Liver (tissue), 8 donors: ENCODE measurements at regions not wholly inside any gene's neighbourhood (a gene's known extent, or its start where the extent isn't known, plus 50 kb on each side); places are given as distances from the start of the nearest gene placed in this dataset.

Experiments used
- DNase-seq: peaks from one replicate; pipeline ENCODE4 v3.0.0-alpha.2; 2017; ENCODE audit warnings: low spot score
- H3K27ac ChIP-seq, 2 donors: one replicate each; pipeline ENCODE4 v1.7.0; 2013; ENCODE audit warnings: inconsistent platforms in 2 of 2, low read length in 2 of 2, control low read depth in 1 of 2, low read depth in 1 of 2, mild to moderate bottlenecking in 1 of 2
- H3K27me3 ChIP-seq, 4 donors: one replicate each; pipeline versions ENCODE4 v1.6.1 to v1.7.0; 2013; ENCODE audit warnings: low read length in 3 of 4, inconsistent platforms in 1 of 4, mild to moderate bottlenecking in 1 of 4, moderate library complexity in 1 of 4; ENCODE audit not compliant: control insufficient read depth in 4 of 4, insufficient read depth in 4 of 4
- H3K36me3 ChIP-seq, 4 donors: one replicate each; pipeline versions ENCODE4 v1.6.1 to v1.7.0; 2013; ENCODE audit warnings: low read length in 3 of 4, mild to moderate bottlenecking in 3 of 4, low read depth in 1 of 4, moderate library complexity in 1 of 4; ENCODE audit not compliant: control insufficient read depth in 4 of 4, insufficient read depth in 3 of 4
- H3K4me1 ChIP-seq, 4 donors: one replicate each; pipeline versions ENCODE4 v1.6.1 to v1.7.0; 2013; ENCODE audit warnings: low read length in 3 of 4, mild to moderate bottlenecking in 3 of 4, moderate library complexity in 1 of 4; ENCODE audit not compliant: control insufficient read depth in 4 of 4, insufficient read depth in 4 of 4
- H3K4me3 ChIP-seq, 3 donors: one replicate each; pipeline versions ENCODE4 v1.6.1 to v1.7.0; 2013; ENCODE audit warnings: low read length in 3 of 3, control low read depth in 1 of 3, low read depth in 1 of 3, mild to moderate bottlenecking in 1 of 3
- H3K9ac ChIP-seq, 2 donors: one replicate each; pipeline ENCODE4 v1.7.0; 2013; ENCODE audit warnings: low read length in 2 of 2, mild to moderate bottlenecking in 2 of 2, moderate library complexity in 2 of 2, control low read depth in 1 of 2, low read depth in 1 of 2
- H3K9me3 ChIP-seq, 4 donors: one replicate each; pipeline versions ENCODE4 v1.6.1 to v1.7.0; 2013; ENCODE audit warnings: low read length in 3 of 4; ENCODE audit not compliant: control insufficient read depth in 4 of 4
- CTCF ChIP-seq: fragments of 150-350 bp; IDR thresholded peaks from 2 replicates; pipeline ENCODE4 v1.5.1; 2017; ENCODE audit warnings: improper control_type of control experiment, low read depth, low read length; ENCODE audit not compliant: missing input control
- EGR1 ChIP-seq, 2 donors: IDR thresholded peaks; 2 replicates each; pipeline ENCODE4 v1.6.1; 2016 to 2018; ENCODE audit warnings: antibody characterized with exemption in 2 of 2, low read depth in 2 of 2
- FOXA1 ChIP-seq: IDR thresholded peaks from 2 replicates; pipeline ENCODE4 v1.6.1; 2016; ENCODE audit warnings: antibody characterized with exemption
- FOXA2 ChIP-seq: IDR thresholded peaks from 2 replicates; pipeline ENCODE4 v1.6.1; 2016; ENCODE audit warnings: antibody characterized with exemption
- GABPA ChIP-seq, 2 donors: IDR thresholded peaks in 1 of 2; conservative IDR thresholded peaks in 1 of 2; 2 replicates each; pipeline ENCODE4 v1.6.1; 2016; ENCODE audit warnings: antibody characterized with exemption in 2 of 2, mild to moderate bottlenecking in 1 of 2, moderate library complexity in 1 of 2
- HNF4A ChIP-seq, 2 donors: conservative IDR thresholded peaks; 2 replicates each; pipeline ENCODE4 v1.6.1; 2016; ENCODE audit warnings: antibody characterized with exemption in 2 of 2, mild to moderate bottlenecking in 2 of 2
- HNF4G ChIP-seq: IDR thresholded peaks from 2 replicates; pipeline ENCODE4 v1.6.1; 2016; ENCODE audit warnings: antibody characterized with exemption
- JUND ChIP-seq, 2 donors: IDR thresholded peaks; 2 replicates each; pipeline ENCODE4 v1.6.1; 2016; ENCODE audit warnings: antibody characterized with exemption in 2 of 2
- MAX ChIP-seq: IDR thresholded peaks from 2 replicates; pipeline ENCODE4 v1.6.1; 2016; ENCODE audit warnings: antibody characterized with exemption
- RAD21 ChIP-seq, 2 donors: IDR thresholded peaks; 2 replicates each; pipeline ENCODE4 v1.6.1; 2016; ENCODE audit warnings: antibody characterized with exemption in 2 of 2, mild to moderate bottlenecking in 2 of 2
- RXRA ChIP-seq, 2 donors: IDR thresholded peaks; 2 replicates each; pipeline ENCODE4 v1.6.1; 2017 to 2018; ENCODE audit warnings: antibody characterized with exemption in 2 of 2, mild to moderate bottlenecking in 1 of 2
- SP1 ChIP-seq: IDR thresholded peaks from 2 replicates; pipeline ENCODE4 v1.6.1; 2018; ENCODE audit warnings: antibody characterized with exemption, mild to moderate bottlenecking
- TAF1 ChIP-seq: conservative IDR thresholded peaks from 2 replicates; pipeline ENCODE4 v1.6.1; 2016; ENCODE audit warnings: antibody characterized with exemption, mild to moderate bottlenecking
- YY1 ChIP-seq: IDR thresholded peaks from 2 replicates; pipeline ENCODE4 v1.6.1; 2016; ENCODE audit warnings: antibody characterized with exemption, mild to moderate bottlenecking
- ZBTB33 ChIP-seq: IDR thresholded peaks from 2 replicates; pipeline ENCODE4 v1.6.1; 2016; ENCODE audit warnings: antibody characterized with exemption
- WGBS: extraction: QIAGEN DNeasy Blood & Tissue Kit; methylation state at CpG from one replicate; pipeline ENCODE4 v1.1.7; 2013; 5-methylcytosine and 5-hydroxymethylcytosine counted together
- donor health status: healthy.
- donor health status: healthy.
- donor health status: healthy.
- donor health status: healthy.
- donor health status: healthy.

GRCh38 chr4:3864742-3865721, 98.8 kb downstream of the ADRA2C start:
- Histone ChIP-seq H3K27me3 (no peaks in the 10 kb centered on the region), H3K9ac (no peak overlapping the region), H3K9me3 (no peaks in the 10 kb centered on the region), H3K4me3 (no peak overlapping the region), H3K4me1 (no peaks in the 10 kb centered on the region), H3K27ac (no peak overlapping the region), H3K36me3 (no peaks in the 10 kb centered on the region)
- TF ChIP-seq SP1 (no peak), TAF1 (no peak)
- no peak for DNase-seq
- WGBS: 79% methylated on average over 28 of the region's 28 CpGs

- 85% methylated on average over 24 of the region's 24 CpGs for WGBS
- Histone ChIP-seq H3K9me3 (no peaks in the 10 kb centered on the region), H3K27ac (no peak overlapping the region), H3K4me1 (peaks cover 0 to 2% (median 0%) of the 10 kb centered on the region in 4 donors), H3K36me3 (no peaks in the 10 kb centered on the region), H3K27me3 (no peaks in the 10 kb centered on the region), H3K4me3 (no peak overlapping the region), H3K9ac (no peak overlapping the region)
- TF ChIP-seq FOXA2 (no peak), SP1 (no peak), YY1 (no peak), ZBTB33 (no peak), JUND (IDR thresholded peaks at IDR 0.05) (no peak)
- DNase-seq: no peak
These were observed 100.0 kb downstream of the ADRA2C start for GRCh38 chr4:3865986-3866812.

- no peak for DNase-seq
- no peaks in the 10 kb centered on the region for H3K36me3 ChIP-seq
- 86% methylated on average over 9 of the region's 9 CpGs for WGBS
These were observed 100.6 kb downstream of the ADRA2C start for GRCh38 chr4:3866813-3867129.

More at GRCh38 chr4:3866813-3867129, 100.6 kb downstream of the ADRA2C start:
- Histone ChIP-seq H3K27me3 (no peaks in the 10 kb centered on the region), H3K9ac (no peak overlapping the region), H3K4me3 (no peak overlapping the region), H3K27ac (no peak overlapping the region), H3K9me3 (no peaks in the 10 kb centered on the region), H3K4me1 (peaks cover 0 to 6% (median 1%) of the 10 kb centered on the region in 4 donors)
- no peak for TF ChIP-seq HNF4A (conservative IDR thresholded peaks at IDR 0.05)
- TF ChIP-seq FOXA1: no peak
- TF ChIP-seq EGR1 (IDR thresholded peaks at IDR 0.05; ENCODE audit: low read depth in 2 of 2): no peak
- TF ChIP-seq YY1: no peak
- TF ChIP-seq CTCF: no peak
- TF ChIP-seq FOXA2: no peak
- no peak for TF ChIP-seq GABPA (IDR thresholded peaks at IDR 0.05 in 1 of 2, conservative IDR thresholded peaks at IDR 0.05 in 1 of 2)
- TF ChIP-seq ZBTB33: no peak
- TF ChIP-seq HNF4G: no peak
- TF ChIP-seq RXRA (IDR thresholded peaks at IDR 0.05): no peak
- TF ChIP-seq RAD21 (IDR thresholded peaks at IDR 0.05): no peak
- no peak for TF ChIP-seq MAX
- no peak for TF ChIP-seq JUND (IDR thresholded peaks at IDR 0.05)
